OCI-LY7 (cell line): ENCODE measurements at regions not wholly inside any gene's neighbourhood (a gene's known extent, or its start where the extent isn't known, plus 50 kb on each side); places are given as distances from the start of the nearest gene placed in this dataset.

Source experiments
- BruUV-seq: library from RNA; stranded (reverse); fragments of 400-500 nt; replicated peaks from 2 replicates; lab custom pipeline; 2021; lab: Mats Ljungman, UMichigan
- CTCF ChIA-PET: fragments of 300-600 bp; sonication (Branson Sonifier 250); formaldehyde crosslinking; loops from one replicate; lab custom pipeline; 2022; ENCODE audit warnings: antibody characterized with exemption; ENCODE audit not compliant: unreplicated experiment; lab: Charles Lee
- POLR2A ChIA-PET: fragments of 300-600 bp; sonication (Branson Sonifier 250); formaldehyde crosslinking; loops from one replicate; lab custom pipeline; 2022; ENCODE audit warnings: antibody characterized with exemption; lab: Charles Lee
- DNase-seq: peaks from one replicate; pipeline ENCODE4 v3.0.0-alpha.2; 2015; ENCODE audit warnings: low spot score
- H2AFZ ChIP-seq: fragments of 200-600 bp; sonication (generic), shearing (Covaris generic); 2 replicates; pipeline ENCODE4 v1.6.1; 2014; ENCODE audit warnings: mild to moderate bottlenecking, antibody characterized with exemption, low read length, moderate library complexity
- H3K27ac ChIP-seq: fragments of 200-600 bp; sonication (generic); 2 replicates; pipeline ENCODE4 v1.5.1; 2014; ENCODE audit warnings: mixed run types, low read depth, mild to moderate bottlenecking, moderate library complexity, low read length, inconsistent platforms; ENCODE audit not compliant: poor library complexity, severe bottlenecking
- H3K36me3 ChIP-seq: fragments of 200-600 bp; sonication (generic); 2 replicates; pipeline ENCODE4 v1.6.1; 2014; ENCODE audit warnings: mild to moderate bottlenecking, antibody characterized with exemption, low read length, moderate library complexity, mixed read lengths; ENCODE audit not compliant: insufficient read depth
- H3K4me1 ChIP-seq: fragments of 200-600 bp; sonication (generic); 2 replicates; pipeline ENCODE4 v1.5.1; 2014; ENCODE audit warnings: mild to moderate bottlenecking, low read length; ENCODE audit not compliant: insufficient read depth, poor library complexity, severe bottlenecking
- H3K4me2 ChIP-seq: fragments of 200-600 bp; sonication (generic); 2 replicates; pipeline ENCODE4 v1.6.1; 2014; ENCODE audit warnings: mild to moderate bottlenecking, low read length
- H3K4me3 ChIP-seq: fragments of 200-600 bp; sonication (generic); 2 replicates; pipeline ENCODE4 v1.5.1; 2014; ENCODE audit warnings: mild to moderate bottlenecking, low read depth, low read length; ENCODE audit not compliant: poor library complexity, severe bottlenecking
- H3K79me2 ChIP-seq: fragments of 200-600 bp; sonication (generic); 2 replicates; pipeline ENCODE4 v1.6.1; 2016; ENCODE audit warnings: low read depth, mild to moderate bottlenecking, low read length, moderate library complexity, mixed read lengths; ENCODE audit not compliant: insufficient read depth
- H3K9me2 ChIP-seq: fragments of 200-600 bp; sonication (generic); 2 replicates; pipeline ENCODE4 v1.6.1; 2016; ENCODE audit warnings: mild to moderate bottlenecking, low read length, mixed read lengths; ENCODE audit not compliant: insufficient read depth
- H3K9me3 ChIP-seq: fragments of 200-600 bp; sonication (generic); 2 replicates; pipeline ENCODE4 v1.6.1; 2014; ENCODE audit warnings: mild to moderate bottlenecking, mixed run types, low read length, mixed read lengths
- H4K20me1 ChIP-seq: fragments of 200-600 bp; sonication (generic); 2 replicates; pipeline ENCODE4 v1.6.1; 2014; ENCODE audit warnings: mild to moderate bottlenecking, antibody characterized with exemption, low read length, moderate library complexity, mixed read lengths; ENCODE audit not compliant: insufficient read depth
- CTCF ChIP-seq: fragments of 200-600 bp; sonication (generic); conservative IDR thresholded peaks from 2 replicates; pipeline ENCODE4 v1.5.1; 2014; ENCODE audit warnings: mild to moderate bottlenecking, antibody characterized with exemption, low read length, moderate library complexity, mixed read lengths
- EZH2phosphoT487 ChIP-seq: fragments of 200-600 bp; sonication (generic); IDR thresholded peaks from 2 replicates; pipeline ENCODE4 v1.6.1; 2018; ENCODE audit warnings: low read depth, borderline replicate concordance, mild to moderate bottlenecking, mixed run types, antibody characterized with exemption, low read length, moderate library complexity, mixed read lengths
- intact Hi-C: fragments of 100-400 bp; cut with micrococcal nuclease; formaldehyde crosslinking; loops from one replicate; pipeline ENCODE4 v1.10.0; 2022; ENCODE audit not compliant: unreplicated experiment

- no TSS peak for BruUV-seq
- TF ChIP-seq CTCF (no peak), EZH2phosphoT487 (no peak)
- ChIA-PET POLR2A (interaction anchor here (0.7 kb wide), 1 partner anchor 65 kb away, joined by 3 read pairs; no protein-coding TSS in a partner anchor), CTCF (no interaction called here)
- DNase-seq, result no peak
- H3K4me1 ChIP-seq, result no peaks in the 10 kb centered on the region
- no peaks in the 10 kb centered on the region for H3K9me3 ChIP-seq
- H3K27ac ChIP-seq, result no peak overlapping the region
- no peaks in the 10 kb centered on the region for H4K20me1 ChIP-seq
- no peaks in the 10 kb centered on the region for H3K79me2 ChIP-seq
- H3K9me2 ChIP-seq, result no peaks in the 10 kb centered on the region
- intact Hi-C loops, result no loop called here
- H2AFZ ChIP-seq, result no peak overlapping the region
- no peak overlapping the region for H3K4me3 ChIP-seq
- no peaks in the 10 kb centered on the region for H3K36me3 ChIP-seq
- no peak overlapping the region for H3K4me2 ChIP-seq
Measured at GRCh38 chr10:30745953-30746352, 116.4 kb upstream of the LYZL2 start.

DNA sequence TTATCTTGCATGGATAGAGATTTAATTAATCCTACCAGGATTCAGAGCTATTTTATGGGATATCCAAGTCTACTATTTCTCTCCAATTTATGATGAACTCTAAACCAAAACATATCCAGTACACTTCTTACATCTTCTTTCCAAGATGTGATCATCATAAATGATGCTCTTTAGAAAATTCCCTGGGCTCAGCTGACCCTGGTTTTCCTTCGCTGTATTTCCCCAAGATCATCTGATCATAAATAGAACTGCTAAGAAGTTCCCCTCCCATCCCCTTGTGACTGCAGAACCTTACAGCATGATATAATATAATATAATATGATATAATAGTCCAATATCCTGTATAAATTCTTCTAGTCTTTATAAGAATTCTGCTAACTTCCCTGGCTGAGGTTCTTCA is 114.6 kb upstream of the LYZL2 start:
- TF ChIP-seq CTCF (no peak), EZH2phosphoT487 (no peak)
- no TSS peak for BruUV-seq
- Histone ChIP-seq H3K27ac (no peak overlapping the region), H3K9me3 (no peaks in the 10 kb centered on the region), H3K36me3 (no peaks in the 10 kb centered on the region), H3K79me2 (no peaks in the 10 kb centered on the region), H2AFZ (no peak overlapping the region), H3K4me2 (no peak overlapping the region), H4K20me1 (no peaks in the 10 kb centered on the region), H3K4me1 (no peaks in the 10 kb centered on the region), H3K9me2 (no peaks in the 10 kb centered on the region), H3K4me3 (no peak overlapping the region)
- intact Hi-C loops, result no loop called here
- DNase-seq, result no peak
- ChIA-PET CTCF (no interaction called here), POLR2A (no interaction called here)

DNA sequence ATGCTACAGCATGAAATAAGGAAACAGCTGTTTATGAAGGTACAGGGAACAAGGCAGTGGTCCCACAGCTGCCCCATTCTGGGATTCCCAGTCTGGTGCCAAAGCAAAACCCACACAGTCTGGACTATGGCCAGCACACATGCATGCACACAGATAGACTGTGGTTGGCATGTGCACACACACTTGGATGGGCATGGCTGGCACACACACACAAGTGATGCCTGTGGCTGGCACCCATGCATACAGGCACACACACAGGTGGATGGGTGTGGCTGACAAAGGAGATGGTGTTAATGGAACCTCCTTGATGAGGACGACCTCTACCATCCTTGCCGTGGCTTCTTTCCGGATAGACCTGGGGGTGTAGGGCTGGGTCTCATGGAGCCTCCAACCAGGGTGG is 114.0 kb upstream of the LYZL2 start:
- Histone ChIP-seq H2AFZ (no peak overlapping the region), H3K4me1 (no peaks in the 10 kb centered on the region), H3K79me2 (no peaks in the 10 kb centered on the region), H3K4me3 (no peak overlapping the region), H3K9me2 (no peaks in the 10 kb centered on the region), H3K36me3 (no peaks in the 10 kb centered on the region), H3K27ac (no peak overlapping the region), H3K4me2 (no peak overlapping the region), H3K9me3 (no peaks in the 10 kb centered on the region), H4K20me1 (no peaks in the 10 kb centered on the region)
- TF ChIP-seq EZH2phosphoT487 (no peak), CTCF (no peak)
- intact Hi-C loops, result no loop called here
- BruUV-seq, result no TSS peak
- CTCF ChIA-PET, result no interaction called here
- DNase-seq, result no peak
- POLR2A ChIA-PET, result no interaction called here
